Liver (tissue), 3 donors: ENCODE measurements at regions not wholly inside any gene's neighbourhood (a gene's known extent, or its start where the extent isn't known, plus 50 kb on each side); places are given as distances from the start of the nearest gene placed in this dataset.

Experiments
- ATF3 ChIP-seq: IDR thresholded peaks from 2 replicates; pipeline ENCODE4 v1.6.1; 2016; ENCODE audit warnings: antibody characterized with exemption
- CTCF ChIP-seq: fragments of 150-350 bp; IDR thresholded peaks from 2 replicates; pipeline ENCODE4 v1.5.1; 2017; ENCODE audit warnings: improper control_type of control experiment, low read depth, low read length; ENCODE audit not compliant: missing input control
- EGR1 ChIP-seq, 2 donors: IDR thresholded peaks; 2 replicates each; pipeline ENCODE4 v1.6.1; 2016 to 2018; ENCODE audit warnings: antibody characterized with exemption in 2 of 2, low read depth in 2 of 2
- FOXA1 ChIP-seq: IDR thresholded peaks from 2 replicates; pipeline ENCODE4 v1.6.1; 2016; ENCODE audit warnings: antibody characterized with exemption
- HNF4A ChIP-seq, 2 donors: conservative IDR thresholded peaks; 2 replicates each; pipeline ENCODE4 v1.6.1; 2016; ENCODE audit warnings: antibody characterized with exemption in 2 of 2, mild to moderate bottlenecking in 2 of 2
- HNF4G ChIP-seq: IDR thresholded peaks from 2 replicates; pipeline ENCODE4 v1.6.1; 2016; ENCODE audit warnings: antibody characterized with exemption
- JUND ChIP-seq, 2 donors: IDR thresholded peaks; 2 replicates each; pipeline ENCODE4 v1.6.1; 2016; ENCODE audit warnings: antibody characterized with exemption in 2 of 2
- MAX ChIP-seq: IDR thresholded peaks from 2 replicates; pipeline ENCODE4 v1.6.1; 2016; ENCODE audit warnings: antibody characterized with exemption
- RAD21 ChIP-seq, 2 donors: IDR thresholded peaks; 2 replicates each; pipeline ENCODE4 v1.6.1; 2016; ENCODE audit warnings: antibody characterized with exemption in 2 of 2, mild to moderate bottlenecking in 2 of 2
- REST ChIP-seq: IDR thresholded peaks from 2 replicates; pipeline ENCODE4 v1.6.1; 2016; ENCODE audit warnings: antibody characterized with exemption, mild to moderate bottlenecking
- RXRA ChIP-seq, 2 donors: IDR thresholded peaks; 2 replicates each; pipeline ENCODE4 v1.6.1; 2017 to 2018; ENCODE audit warnings: antibody characterized with exemption in 2 of 2, mild to moderate bottlenecking in 1 of 2
- SP1 ChIP-seq: IDR thresholded peaks from 2 replicates; pipeline ENCODE4 v1.6.1; 2018; ENCODE audit warnings: antibody characterized with exemption, mild to moderate bottlenecking
- TAF1 ChIP-seq: conservative IDR thresholded peaks from 2 replicates; pipeline ENCODE4 v1.6.1; 2016; ENCODE audit warnings: antibody characterized with exemption, mild to moderate bottlenecking
- YY1 ChIP-seq: IDR thresholded peaks from 2 replicates; pipeline ENCODE4 v1.6.1; 2016; ENCODE audit warnings: antibody characterized with exemption, mild to moderate bottlenecking
- donor health status: healthy.
- donor health status: healthy.

GRCh38 chr3:43951813-43952212, 261.1 kb downstream of the ABHD5 start:
- TF ChIP-seq CTCF (no peak), REST (no peak), RAD21 (IDR thresholded peaks at IDR 0.05) (no peak), YY1 (no peak), ATF3 (no peak), TAF1 (no peak), MAX (no peak), SP1 (no peak), RXRA (IDR thresholded peaks at IDR 0.05) (no peak), HNF4G (no peak), FOXA1 (no peak), HNF4A (conservative IDR thresholded peaks at IDR 0.05) (no peak), EGR1 (IDR thresholded peaks at IDR 0.05; ENCODE audit: low read depth in 2 of 2) (no peak), JUND (IDR thresholded peaks at IDR 0.05) (no peak)
